GM21825 (cell line): ENCODE measurements at regions not wholly inside any gene's neighbourhood (a gene's known extent, or its start where the extent isn't known, plus 50 kb on each side); places are given as distances from the start of the nearest gene placed in this dataset.
"Not testable (repeated sequence)": the region's sequence is repeated elsewhere in the genome, so short reads cannot be mapped to it uniquely, and the experiment has no call there.

Experiments
- ATAC-seq: cut with Tn5 transposase; IDR thresholded peaks from one replicate; pipeline ENCODE4 v1.9.1; 2021; ENCODE audit warnings: mild to moderate bottlenecking, moderate library complexity; ENCODE audit not compliant: unreplicated experiment

DNA sequence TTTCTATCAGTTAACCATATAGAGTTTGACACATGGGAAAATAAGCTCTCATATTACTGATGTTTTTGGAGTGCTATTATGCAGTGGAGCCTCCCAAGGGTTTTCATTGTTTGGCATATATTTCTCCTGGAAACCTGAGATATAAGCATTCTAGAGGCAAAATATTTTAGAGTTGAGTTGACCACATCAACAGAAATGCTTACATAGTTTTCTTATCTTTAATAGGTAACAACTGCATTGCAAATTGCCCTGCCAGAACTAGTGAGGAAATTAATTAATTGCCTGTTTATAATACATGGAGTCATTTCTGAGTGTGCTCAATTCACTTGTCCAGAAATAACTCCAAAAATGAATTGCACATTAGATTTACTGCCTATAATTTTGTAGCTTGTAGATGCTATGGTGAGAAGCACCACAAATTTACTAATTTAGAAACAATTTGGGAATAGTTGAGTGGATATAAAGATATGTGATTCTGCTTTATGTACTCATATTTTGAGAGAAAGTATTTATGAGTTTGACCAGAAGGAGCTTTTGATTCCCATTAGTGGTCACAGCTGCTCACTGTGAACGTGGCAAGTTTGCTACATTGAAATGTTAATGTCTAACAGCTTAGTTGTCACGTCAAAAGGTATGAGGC is 288.7 kb downstream of the CD109 start:
- no peak for ATAC-seq

- no peak for ATAC-seq
Measured at GRCh38 chr6:73983367-73983766, 287.4 kb downstream of the CD109 start.

- ATAC-seq = no peak
Measured at GRCh38 chr6:73980096-73980495, 284.1 kb downstream of the CD109 start.

- no peak for ATAC-seq
Measured at GRCh38 chr6:73978330-73978729, 282.3 kb downstream of the CD109 start.

DNA sequence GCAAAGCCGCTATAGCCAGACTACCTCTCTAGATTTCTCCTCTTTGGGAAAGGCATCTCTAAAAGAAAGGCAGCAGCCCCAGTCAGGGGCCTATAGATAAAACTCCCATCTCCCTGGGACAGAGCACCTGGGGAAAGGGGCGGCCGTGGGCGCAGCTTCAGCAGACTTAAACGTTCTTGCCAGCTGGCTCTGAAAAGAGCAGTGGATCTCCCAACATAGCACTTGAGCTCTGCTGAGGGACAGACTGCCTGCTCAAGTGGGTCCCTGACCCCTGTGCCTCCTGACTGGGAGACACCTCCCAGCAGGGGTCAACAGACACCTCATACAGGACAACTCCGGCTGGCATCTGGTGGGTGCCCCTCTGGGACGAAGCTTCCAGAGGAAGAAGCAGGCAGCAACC is 276.5 kb downstream of the CD109 start:
- not testable (repeated sequence) for ATAC-seq

DNA sequence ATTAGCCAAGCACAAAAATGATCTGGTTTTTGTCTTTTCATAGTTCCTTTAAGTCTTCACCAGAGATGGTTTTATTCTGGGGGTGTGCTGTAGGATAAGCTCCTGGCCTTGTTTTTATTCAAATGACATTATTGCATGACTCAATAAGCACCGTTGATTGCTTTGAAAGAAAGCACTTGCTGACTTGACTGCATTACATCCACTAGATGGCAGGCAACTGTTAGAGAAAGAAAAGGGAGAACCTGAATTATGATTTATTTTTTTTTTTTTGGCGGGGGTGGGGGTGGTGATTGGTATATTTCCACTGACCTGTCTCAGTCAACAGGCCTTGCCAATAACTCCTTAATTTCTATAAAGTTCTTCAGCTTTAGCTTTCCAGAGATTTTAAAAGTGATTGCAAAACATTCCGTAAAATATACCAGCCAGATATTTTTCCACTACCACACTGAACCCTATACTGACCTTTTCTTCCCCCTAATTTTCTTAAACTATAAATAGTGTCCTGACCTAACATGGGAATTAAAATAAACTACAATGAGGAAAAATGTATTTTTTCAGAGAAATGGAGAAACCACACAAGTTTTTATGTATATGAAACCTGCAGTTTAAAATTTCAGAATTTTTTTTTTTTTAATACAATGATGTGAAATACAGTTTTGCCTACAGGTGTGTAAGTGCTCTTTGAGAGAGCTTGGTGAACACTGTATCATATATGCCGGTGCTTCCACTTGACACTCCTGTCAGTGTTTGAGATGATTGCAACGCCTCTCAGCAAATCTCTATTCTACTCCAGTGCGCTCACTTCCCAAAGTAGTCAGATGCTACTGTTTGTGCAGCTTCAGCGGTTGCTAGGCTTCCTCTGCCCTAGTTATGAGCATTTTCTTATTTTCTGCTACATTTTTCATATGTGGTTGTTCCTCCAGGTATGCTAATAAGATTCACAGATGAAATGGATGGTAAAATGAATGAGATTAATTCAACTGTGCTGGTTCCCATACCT is 274.3 kb downstream of the CD109 start:
- no peak for ATAC-seq

DNA sequence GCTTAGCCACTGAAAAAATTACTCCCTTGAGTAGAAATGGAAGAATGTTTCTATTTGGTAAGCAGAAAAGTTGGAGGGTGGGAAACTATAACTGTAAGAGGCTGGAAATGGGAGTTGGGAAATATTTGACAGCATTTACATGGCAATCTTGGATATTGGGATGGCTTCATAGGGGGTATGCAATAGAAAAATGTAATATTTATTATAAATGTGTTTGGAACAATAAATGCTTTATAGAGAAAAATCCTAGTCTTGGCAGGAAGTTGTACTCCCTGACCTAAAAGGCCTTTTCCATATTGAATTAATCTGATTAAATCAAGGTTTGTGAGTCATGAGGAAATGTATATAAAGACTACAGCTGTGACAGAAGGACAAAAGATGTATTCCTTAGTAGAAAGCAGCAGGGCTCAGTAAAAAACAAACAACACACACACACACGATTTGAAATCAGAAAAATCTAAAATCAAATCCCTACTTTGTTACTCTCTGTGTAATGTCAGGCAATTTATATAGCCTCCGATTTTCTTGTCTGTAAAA is 272.3 kb downstream of the CD109 start:
- ATAC-seq = no peak

- ATAC-seq = no peak
Measured at GRCh38 chr6:73965539-73966029, 269.6 kb downstream of the CD109 start.

DNA sequence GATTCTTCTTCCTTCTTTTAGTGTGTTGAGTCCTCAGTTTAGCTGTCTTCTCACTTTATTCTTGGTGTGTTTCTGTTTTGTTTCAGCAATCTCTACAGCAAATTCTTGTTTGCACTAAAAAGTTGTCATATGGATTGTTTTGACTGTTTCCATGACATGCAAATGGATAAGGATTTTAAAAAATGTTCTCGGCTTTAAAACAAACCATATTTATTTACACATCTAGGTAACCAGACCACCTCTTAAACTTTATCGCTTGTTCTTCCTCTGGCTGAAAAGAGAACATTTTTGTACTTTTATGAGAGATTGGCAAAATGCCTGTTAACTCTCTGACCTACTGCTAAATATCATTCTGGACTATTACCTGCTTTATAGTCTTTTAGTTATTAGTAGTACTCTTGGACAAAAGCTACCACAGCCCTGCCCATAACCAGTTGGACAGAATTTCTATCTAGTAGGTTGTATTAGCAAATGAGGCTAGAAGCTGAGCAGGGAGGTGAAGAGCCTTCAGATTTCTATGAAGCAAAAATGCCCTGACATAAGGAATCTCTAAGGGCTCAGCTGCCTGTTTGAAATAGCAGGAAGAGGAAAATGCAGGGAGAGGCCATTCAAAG is 268.3 kb downstream of the CD109 start:
- ATAC-seq = no peak

DNA sequence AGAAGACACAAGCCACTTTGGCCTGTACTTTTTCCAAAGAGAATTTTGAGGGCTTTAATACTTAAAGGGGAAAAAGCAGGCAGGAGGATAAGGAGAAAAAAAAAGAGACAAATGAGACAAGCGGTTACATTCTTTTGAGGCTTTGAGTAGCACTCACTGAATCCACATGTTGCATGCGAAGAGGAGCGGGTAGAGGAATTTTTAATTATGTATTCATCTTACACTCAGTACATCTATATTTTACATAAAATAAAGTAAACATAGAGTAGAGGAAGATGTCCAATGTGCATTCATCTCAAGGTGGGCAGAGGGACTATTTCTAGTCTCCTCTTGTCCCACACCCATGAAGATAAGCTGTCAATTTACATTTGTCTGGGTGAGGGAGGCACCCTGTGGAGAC is 266.9 kb downstream of the CD109 start:
- ATAC-seq = no peak

DNA sequence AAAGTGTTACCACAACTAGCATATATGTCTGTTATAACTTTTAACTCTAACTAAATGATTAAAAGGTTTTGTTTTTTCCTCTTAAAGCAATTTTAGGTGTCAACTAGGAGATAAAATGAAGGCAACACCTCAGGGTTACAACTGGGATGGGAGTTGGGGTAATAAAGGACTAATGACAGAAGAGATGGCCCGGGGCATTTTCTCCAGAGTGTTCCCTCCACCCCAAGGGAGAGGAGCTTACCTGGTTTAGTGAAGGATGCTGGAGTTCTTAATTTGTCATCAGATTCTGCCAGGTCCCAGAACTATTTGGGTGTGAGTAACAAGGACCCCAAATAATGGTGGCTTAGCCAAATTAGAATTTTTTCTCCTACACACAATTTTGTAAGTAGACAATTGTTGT is 260.3 kb downstream of the CD109 start:
- no peak for ATAC-seq

GRCh38 chr6:73955800-73956199 is 259.8 kb downstream of the CD109 start:
- ATAC-seq = no peak

DNA sequence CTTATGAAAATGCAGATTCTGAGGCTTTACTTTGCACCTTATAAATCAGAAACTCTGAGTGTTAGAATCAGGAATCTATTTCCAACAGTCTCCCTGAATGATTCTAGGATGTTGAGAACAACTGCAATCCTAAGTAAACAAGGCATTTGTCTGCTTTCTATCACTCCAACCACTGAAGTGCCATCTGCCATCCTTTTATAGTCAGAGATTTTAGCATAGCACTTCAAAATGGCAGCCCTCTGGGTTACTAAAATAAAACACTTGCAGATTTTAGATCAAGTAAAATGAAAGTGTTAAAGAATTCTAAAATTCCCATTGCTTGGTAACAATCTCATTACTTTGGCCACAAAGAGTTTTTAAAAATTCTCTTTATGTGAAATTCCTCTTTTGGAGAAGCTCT is 258.9 kb downstream of the CD109 start:
- ATAC-seq = no peak

- ATAC-seq = no peak
Measured at GRCh38 chr6:73951183-73951582, 255.2 kb downstream of the CD109 start.

DNA sequence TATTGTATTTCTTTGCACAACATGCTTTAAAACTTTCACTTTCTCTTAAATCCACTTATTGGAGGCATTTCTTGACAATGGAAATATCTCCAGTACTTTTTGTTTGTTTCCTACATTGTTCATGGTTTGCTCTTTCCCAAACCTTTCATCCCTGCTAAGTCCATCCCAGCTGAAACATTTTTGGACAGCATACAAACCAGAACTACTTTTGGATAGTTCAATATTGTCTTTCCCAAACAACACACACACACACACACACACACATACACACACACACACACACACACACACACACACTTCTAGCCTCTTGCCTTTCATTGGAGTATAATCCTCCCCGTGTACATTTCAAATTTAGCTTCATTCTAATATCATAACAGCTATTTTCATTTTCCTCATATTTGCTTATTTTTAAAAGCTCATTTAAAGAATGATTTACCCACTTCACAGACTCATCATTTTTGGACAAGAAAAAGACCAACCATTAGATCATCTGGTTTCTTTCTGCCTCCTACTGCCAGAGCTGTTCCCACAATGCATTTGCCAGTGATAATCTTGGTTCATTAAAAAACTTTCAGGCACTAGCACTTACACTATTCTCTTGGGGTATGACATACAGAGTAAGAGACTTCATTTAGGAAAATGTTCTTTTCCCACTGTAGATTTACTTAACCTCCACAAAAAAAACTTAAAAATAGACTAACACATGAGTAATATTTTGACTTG is 248.1 kb downstream of the CD109 start:
- ATAC-seq = no peak

DNA sequence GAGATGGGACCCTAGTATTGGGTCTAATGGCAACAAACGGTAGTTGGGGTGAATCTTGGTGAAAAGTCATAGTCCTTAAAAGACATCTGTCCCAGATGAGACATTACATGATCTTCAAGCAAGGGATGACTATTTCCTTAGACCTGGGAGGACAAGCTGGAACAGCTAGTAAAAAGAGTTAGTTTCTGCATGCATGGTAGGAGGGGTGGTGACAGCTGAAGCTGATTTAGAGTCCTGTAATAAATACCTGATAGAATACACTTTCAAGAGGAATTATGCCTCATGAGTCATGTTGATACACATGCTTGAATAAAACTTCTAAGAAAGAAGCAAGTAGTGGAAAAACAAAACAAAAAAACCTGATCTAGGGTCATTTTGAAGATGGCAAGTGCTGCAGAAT is 247.4 kb downstream of the CD109 start:
- ATAC-seq = no peak

- ATAC-seq = no peak
Measured at GRCh38 chr6:73942592-73943186, 246.7 kb downstream of the CD109 start.

- no peak for ATAC-seq
Measured at GRCh38 chr6:73941892-73942291, 245.9 kb downstream of the CD109 start.

GRCh38 chr6:73937805-73938204 is 241.8 kb downstream of the CD109 start:
- no peak for ATAC-seq

DNA sequence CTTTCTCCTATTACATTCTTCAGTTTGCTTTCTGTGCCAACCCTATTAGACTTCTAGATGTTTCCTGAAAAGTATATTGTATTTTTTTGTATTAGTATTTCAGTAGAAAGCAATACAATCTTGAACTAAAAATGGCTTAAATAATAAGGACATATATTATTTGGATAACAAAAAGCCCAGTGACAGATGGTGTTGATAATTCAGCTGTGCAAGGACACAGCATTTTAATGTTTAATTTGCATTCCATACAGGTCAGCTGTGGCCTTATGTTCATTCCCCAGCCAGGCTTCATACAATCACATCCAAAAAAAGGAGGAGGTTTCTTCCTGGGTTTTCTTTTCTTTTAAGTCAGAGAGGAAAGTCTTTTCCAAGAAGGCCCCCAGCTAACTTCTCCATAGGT is 236.9 kb downstream of the CD109 start:
- no peak for ATAC-seq
